Uterus (tissue), 2 donors: ENCODE measurements at regions not wholly inside any gene's neighbourhood (a gene's known extent, or its start where the extent isn't known, plus 50 kb on each side); places are given as distances from the start of the nearest gene placed in this dataset.

Experiments
- POLR2A ChIP-seq, 2 donors: fragments of 450-650 bp; IDR thresholded peaks; one replicate each; pipeline ENCODE4 v1.6.1; 2016; ENCODE audit warnings: antibody characterized with exemption in 2 of 2, mild to moderate bottlenecking in 1 of 2, moderate library complexity in 1 of 2
- TF ChIP-seq, protein P1 (sequence below), 4 experiments: fragments of 200-600 bp in 2 of 4; fragments of 450-650 bp in 2 of 4; sonication (generic) in 2 of 4; IDR thresholded peaks; one replicate each; pipeline ENCODE4 v1.5.1; 2016 to 2019; ENCODE audit warnings: antibody characterized with exemption in 4 of 4, mild to moderate bottlenecking in 2 of 4, moderate library complexity in 1 of 4

DNA sequence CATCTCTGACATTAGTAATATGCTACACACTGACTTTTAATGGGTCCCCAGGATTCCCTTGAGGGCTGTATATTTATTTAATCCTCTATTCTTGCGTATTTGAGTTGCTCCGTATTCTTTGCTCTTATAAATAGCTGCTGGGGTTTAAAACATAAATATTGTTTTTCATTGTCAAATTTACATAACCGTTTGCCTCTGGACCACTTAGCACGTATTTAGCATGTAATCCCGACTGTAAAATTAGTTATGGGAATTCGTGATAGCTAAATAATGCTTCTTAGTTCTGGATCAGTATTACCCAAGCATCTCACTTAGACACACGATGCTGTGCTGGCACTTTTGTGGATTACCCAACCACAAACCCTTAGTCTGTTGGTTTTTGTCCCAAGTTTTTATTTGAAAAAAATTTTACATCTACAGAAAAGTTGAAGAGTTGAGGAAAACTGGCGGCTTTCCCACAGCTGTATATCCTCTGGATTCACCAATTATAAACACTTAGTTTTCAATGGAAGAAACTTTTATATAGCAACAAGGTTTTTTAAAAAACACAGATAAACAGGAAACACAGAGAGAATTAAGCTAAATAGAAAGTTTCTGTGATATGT lies 296.8 kb upstream of the TPM1 start:
- TF ChIP-seq, protein P1, sequence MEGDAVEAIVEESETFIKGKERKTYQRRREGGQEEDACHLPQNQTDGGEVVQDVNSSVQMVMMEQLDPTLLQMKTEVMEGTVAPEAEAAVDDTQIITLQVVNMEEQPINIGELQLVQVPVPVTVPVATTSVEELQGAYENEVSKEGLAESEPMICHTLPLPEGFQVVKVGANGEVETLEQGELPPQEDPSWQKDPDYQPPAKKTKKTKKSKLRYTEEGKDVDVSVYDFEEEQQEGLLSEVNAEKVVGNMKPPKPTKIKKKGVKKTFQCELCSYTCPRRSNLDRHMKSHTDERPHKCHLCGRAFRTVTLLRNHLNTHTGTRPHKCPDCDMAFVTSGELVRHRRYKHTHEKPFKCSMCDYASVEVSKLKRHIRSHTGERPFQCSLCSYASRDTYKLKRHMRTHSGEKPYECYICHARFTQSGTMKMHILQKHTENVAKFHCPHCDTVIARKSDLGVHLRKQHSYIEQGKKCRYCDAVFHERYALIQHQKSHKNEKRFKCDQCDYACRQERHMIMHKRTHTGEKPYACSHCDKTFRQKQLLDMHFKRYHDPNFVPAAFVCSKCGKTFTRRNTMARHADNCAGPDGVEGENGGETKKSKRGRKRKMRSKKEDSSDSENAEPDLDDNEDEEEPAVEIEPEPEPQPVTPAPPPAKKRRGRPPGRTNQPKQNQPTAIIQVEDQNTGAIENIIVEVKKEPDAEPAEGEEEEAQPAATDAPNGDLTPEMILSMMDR (IDR thresholded peaks at IDR 0.05) = no peak
- no peak for TF ChIP-seq POLR2A (IDR thresholded peaks at IDR 0.05)
